GM19455 (cell line): ENCODE measurements at regions not wholly inside any gene's neighbourhood (a gene's known extent, or its start where the extent isn't known, plus 50 kb on each side); places are given as distances from the start of the nearest gene placed in this dataset.

Experiments used
- ATAC-seq: cut with Tn5 transposase; IDR thresholded peaks from one replicate; pipeline ENCODE4 v1.9.1; 2021; ENCODE audit not compliant: unreplicated experiment

DNA sequence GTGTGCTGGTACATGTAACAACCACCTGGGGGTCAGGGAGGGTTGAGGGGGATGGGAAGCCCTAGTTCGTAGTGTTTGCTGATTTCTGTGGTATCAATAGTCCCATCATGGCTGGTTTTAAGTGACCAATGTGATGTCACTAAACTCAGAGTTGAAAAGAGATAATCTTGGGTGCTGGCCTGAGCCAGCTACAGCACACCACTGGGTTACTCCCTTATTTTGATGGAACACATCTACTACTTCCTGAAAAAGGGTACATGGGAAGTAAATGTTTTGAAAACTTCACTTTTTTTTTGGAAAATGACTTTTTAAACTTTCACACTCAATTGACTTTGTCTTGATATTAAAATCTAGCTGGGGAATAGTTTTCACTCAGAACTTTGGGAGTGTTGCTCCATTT lies 87.0 kb upstream of the CXCR4 start:
- ATAC-seq, result no peak

DNA sequence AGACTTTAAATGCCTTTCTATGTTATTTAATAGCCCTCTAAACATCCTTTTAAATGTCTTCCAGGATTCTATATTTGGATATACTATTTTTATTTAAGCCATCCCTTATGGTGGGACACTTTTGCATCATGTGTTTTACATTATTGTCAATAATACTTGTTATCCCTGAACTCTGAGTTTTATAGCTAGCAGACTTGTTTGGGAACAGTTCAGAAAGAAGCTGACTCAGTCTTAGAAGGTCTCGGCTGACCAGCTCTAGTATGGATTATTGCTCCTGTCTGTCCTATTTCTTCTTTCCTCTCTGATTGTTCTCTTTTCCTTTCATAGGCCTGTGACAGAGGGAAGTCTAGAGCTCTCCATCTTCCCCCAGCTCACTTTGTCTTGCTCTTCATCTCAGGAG lies 77.3 kb upstream of the CXCR4 start:
- no peak for ATAC-seq

DNA sequence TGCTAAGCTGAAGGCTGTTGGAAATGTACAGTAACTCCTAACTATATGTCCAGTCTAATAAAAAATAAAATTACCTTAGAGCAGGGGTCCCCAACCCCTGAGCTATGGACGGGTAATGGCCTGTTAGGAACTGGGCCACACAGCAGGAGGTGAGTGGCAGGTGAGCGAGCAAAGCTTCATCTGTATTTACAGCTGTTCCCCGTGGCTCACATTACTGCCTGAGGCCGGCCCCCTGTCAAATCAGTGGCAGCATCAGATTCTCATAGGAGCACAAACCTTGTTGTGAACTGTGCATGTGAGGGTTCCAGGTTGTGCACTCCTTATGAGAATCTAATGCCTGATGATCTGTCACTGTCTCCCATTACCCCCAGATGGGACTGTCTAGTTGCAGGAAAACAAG lies 73.1 kb upstream of the CXCR4 start:
- no peak for ATAC-seq

DNA sequence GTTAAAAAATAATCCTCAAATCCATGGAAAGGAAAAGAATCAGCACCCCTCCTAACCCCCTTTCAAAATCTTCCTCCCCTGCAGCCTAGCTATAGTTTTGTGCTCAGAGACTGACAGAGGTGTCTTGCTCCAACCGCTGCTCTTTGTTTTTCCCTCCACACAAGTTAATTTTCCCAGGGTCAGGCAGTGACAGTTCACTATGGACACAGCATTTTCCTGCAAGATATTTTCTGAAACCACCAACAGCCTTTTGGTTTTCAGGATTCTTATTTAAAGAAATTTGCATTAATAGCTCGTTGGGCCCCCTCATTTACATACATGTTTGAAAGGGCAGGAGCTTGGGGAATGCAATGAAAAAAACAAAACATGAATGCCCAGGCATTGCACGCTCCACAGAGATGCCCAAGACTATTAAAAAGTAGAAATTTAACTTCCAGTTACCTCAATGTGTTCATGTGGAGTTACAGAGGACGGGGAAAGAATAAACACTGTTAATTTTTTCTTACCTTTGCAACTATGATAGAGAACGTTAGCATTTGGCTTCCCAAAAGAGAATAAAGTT lies 71.4 kb upstream of the CXCR4 start:
- ATAC-seq, result no peak

DNA sequence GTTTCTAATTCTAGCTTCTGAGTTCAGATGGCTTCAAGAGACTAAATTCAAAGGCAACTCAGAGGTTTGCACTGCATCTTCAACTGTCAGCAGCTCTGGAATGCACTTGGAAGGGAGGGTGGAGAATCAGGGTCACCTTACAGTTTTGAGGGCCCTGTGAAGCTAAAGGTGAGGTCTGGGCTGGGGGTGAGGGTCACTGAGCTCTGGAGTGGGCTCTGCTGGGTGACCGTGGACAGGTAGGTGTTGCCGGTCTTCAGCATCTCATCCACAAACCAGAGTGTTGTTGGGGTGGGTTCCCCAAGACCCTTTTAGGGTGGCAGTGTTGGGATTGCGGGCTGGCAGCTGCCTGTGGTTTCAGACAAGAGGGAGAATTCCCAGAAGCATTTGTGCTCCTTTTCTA lies 70.1 kb upstream of the CXCR4 start:
- ATAC-seq, result no peak

DNA sequence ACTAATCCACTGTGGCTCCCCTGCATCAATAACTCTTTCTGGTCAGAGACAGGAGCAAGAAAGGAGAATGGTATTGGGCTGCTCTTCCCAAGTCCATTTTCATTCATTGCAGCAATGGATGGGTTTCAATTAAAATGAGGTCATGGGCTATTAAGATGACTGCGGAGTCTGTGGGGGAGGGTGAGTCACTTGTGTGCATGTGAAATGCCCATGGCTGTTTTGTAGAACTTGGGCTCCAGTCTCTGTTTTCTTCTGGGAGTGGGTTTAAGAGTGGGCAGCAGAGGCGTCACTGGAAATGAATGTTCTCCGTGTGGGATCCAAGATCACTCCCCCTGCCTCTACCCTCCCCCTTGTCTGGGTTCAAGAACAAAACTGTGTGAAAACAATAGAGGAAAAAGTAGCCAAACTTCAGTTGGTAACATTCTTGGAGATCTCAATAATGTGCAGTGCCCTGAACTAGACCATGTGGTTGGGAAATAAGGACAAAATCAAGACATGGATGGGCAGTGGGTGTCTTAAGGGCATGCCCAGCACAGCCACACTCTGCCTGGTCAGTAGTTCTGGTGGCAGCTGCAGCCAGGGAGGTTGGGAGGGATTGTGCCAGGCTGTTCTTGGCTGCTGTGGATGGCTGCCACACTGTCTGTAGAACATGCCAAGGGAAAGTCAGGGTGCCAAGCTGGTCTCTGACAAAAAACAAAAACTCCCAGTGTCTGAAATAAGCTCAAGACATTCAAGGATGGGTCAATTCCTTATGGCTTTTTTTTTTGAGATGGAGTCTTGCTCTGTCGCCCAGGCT lies 68.2 kb upstream of the CXCR4 start:
- ATAC-seq, result no peak

DNA sequence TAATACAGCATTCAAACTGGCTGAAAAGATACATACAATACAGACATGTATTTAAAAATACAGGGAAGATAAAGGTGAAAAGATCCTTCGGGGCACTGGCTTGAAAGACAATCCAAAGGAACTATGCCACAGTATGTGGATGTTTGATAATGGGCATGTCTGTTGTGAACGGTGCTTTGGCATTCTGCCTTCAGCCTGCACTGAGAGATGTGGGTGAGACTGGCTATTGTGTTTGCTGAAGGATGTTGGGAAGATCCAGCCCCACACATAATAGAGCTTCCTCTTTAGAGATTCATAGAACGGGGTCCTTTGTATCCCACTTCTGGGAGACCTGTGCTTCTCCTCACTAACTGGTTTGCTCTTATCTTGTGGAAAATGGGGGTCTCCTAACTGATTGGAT lies 65.1 kb upstream of the CXCR4 start:
- no peak for ATAC-seq

DNA sequence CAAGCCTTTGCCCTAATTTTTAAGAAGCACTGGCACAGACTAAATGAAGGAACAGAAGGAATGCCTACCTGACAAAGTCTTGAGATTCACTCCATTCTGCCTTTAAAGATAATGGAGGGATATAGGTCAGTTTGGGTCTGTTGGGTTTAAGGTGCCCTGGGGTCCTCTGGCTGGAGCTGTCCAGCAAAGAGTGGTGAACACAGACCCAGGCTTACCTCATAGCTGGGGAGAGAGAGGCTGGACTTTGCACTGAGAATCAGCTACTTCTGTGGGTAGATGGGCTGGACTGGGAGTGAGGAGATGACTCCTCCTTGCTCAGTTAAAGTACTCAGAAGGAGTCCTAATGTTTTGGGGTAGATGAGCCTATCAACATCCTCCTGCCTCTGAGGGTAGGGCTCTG lies 64.4 kb upstream of the CXCR4 start:
- ATAC-seq, result no peak

DNA sequence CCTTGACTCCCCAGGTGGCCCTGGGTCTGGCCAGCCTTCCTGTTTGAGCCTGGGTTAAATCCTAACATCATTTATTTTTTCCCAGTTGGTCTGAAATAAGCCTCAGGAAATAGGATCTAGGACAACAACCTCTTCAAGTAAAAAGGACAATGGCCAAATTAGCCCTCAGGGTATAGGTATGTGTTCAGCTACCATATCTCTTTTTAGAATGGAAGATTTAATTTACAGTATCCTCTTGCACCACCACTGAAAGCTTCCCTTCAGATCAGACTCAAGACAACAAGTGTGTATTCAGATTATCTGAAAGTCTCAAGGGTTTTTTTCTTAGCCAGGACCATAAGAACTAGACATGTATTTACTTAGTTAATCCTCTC lies 61.6 kb upstream of the CXCR4 start:
- ATAC-seq, result no peak

DNA sequence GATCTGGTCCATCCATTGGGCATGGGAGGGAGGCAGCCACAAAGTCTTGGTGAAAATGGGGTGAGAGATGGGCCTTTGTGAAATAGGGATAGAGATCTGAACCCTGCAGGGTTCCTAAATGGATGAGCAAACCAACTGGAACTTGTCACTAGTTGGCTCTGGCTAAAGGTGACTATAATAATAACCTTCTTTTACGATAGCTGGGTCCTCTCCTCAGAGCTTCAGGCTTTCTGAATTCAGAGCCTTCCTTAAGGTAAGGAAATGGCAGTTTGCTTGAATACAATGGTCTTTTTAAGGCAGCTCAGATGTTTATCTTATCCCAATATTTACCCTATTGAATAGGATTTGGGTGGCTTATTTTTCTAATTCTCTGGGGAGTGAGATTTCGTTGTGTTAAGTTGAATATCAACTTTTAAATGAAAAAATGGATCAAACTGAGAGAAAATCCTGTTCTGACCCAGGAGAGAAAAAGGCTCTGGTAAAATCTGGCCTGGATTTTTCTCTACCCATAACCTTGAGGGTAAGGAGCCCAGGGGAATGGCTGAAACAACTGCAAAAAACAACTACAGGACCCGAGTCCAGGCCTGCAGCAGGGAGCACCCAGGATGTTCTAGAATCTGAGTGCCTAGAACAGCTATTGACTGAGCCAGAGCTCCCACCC lies 61.1 kb upstream of the CXCR4 start:
- ATAC-seq, result no peak

DNA sequence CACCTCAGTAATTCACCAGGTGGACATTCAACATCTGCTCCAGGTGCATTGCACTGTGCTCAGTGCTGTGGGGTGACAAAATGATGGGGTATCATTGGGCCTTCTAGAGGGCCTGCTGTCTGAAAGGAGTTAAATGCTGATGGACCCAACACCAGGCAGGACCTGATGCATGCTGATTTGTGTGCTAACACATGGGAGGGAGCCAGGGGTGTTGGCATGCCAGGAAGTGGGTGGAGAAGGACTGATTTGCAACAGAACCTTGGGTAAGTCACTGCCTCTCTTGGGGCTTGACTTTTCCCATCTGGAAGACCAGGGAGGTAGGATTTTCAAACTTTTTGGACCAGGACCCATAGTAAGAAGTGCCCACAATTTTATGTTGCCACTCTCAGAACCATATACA lies 57.9 kb upstream of the CXCR4 start:
- no peak for ATAC-seq

DNA sequence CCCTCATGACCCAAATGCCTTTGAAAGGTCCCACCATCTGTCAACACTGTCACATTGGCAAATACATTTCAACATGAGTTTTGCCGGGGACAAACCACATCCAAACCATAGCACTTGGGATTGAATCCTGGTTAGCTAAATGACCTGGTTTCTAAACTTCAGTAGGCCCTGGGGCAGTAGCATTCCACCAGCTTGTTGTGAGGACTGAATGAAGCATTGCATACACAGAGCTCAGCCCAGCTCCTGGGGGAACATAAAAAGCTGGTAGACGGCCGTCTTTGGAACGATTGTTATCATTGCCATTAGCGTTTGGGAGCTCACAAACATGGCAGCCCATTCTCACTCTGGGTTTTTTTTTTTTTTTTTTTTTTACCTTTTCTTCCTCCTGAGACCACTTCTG lies 57.5 kb upstream of the CXCR4 start:
- ATAC-seq, result no peak

DNA sequence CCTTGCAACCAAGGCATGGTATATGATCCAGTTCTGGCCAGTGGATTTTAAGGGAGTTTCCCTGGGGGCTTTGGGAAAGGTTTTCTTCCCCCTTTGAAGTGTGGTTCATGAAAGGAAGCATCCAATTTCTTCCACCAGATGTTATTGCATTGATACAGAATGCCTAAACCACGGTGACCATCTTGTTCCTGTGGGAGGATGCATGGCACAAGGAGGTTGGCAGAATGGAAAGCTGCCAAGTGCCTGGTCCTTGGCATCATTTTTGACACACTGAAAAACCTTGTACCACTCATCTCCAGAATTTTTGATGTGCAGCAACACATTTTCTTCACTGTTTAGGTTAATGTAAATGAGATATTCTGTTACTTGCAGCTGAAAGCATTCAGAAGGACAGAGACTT lies 55.2 kb upstream of the CXCR4 start:
- ATAC-seq, result no peak

DNA sequence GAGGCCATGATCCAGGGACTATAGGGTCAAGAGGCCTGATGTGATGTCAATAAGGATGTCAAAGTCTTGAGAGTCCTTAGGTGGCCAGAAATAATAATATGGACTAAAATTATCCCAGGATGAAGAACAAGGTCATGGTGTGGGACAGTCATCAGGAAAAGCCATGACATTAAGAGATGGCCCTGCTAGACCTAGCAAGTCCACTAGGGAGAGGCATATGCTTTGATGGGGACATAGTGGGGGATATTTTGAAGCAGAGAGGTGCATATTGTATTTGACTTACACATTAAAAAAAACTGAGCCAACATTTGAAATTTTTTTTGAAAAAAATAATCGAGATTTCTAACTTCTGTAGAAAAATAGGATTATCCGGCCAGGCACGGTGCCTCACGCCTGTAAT lies 53.3 kb upstream of the CXCR4 start:
- ATAC-seq, result no peak

DNA sequence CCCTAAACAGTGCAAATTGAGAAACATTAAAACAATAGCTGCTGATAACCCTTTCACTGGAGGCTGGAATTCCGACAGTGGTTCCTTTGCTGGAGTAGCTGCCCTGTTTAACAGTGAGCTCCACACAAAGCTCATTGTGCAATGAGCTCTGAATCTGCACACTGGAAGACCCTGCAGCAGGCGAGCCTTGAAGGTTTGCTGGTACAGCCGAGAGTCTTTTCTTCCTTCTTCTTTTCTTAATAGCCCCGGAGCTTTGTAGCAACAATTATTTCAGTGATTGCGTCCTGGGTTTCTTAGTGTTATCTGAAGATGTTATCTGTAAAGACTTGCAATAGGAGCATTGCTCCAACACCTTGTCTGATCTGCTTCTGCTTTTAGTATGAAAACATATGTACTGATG lies 50.8 kb upstream of the CXCR4 start:
- ATAC-seq, result no peak

DNA sequence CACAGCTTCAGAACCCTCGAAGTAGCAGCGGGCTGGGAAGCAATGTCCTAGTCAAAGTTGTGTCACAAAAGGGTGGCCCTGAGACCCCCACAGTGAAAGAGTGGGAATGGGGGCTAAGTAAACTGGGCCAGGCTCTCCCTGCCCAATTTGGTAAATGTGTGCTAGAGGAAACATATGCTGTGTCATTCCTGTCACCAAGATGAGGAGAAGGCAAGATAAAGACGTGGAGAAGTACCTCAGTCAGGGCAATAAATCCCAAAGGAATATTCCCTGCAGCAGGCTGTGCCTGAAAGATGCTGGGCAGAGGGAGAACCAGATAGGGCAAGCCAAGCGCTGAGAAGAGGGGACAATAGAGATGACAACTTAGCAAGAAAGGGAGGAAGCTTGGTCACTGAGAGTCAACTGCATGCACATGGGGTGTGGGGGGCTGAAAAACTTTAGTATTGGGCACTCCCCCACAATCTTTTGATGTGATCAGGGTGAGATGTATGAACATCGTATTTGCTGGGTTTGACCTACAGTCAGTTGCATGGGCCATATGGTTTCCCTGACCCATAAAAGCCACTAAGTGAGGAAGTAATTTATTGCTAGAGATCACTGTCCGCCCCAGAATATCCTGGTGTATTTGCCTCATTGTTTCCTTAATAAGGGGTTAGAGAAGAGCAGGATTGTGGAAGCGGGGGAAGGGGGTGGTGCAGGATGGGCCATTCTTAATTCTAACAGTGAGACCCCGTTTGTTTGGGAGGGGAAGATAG lies 49.9 kb upstream of the CXCR4 start:
- no peak for ATAC-seq
